ENCODE measurements at regions not wholly inside any gene's neighbourhood (a gene's known extent, or its start where the extent isn't known, plus 50 kb on each side); places are given as distances from the start of the nearest gene placed in this dataset.
A peak's percentile ranks its signal among the peaks of the same experiment; 100 is the strongest.

- no peak for DNase-seq (ENCODE audit: low read depth, low spot score)
These were observed 1356.0 kb upstream of the SEL1L start for GRCh38 chr14:82889701-82890100.

GRCh38 chr14:82896476-82896875, 1362.8 kb upstream of the SEL1L start:
- TF ChIP-seq FOXP2 (optimal IDR thresholded peaks at IDR 0.05; ENCODE audit: control extremely low read depth, extremely low read length, insufficient read depth): no peak
- no peak for TF ChIP-seq EZH2 (IDR thresholded peaks at IDR 0.05)
- TF ChIP-seq POLR2AphosphoS5 (IDR thresholded peaks at IDR 0.05; ENCODE audit: borderline replicate concordance, low read depth, low read length): no peak
- Histone ChIP-seq H3K36me3 (ENCODE audit: insufficient read depth, low read length) (no peaks in the 10 kb centered on the region), H3K9me3 (ENCODE audit: low read depth, low read length) (no peaks in the 10 kb centered on the region), H3K4me3 (no peak overlapping the region), H3K27ac (no peak overlapping the region), H3K9ac (ENCODE audit: insufficient read length) (no peak overlapping the region)
- no peak for DNase-seq (ENCODE audit: low read depth, low spot score)

More at GRCh38 chr14:82889701-82890100, 1356.0 kb upstream of the SEL1L start:
- Histone ChIP-seq H3K9ac (ENCODE audit: insufficient read length) (no peak overlapping the region), H3K4me3 (no peak overlapping the region), H3K36me3 (ENCODE audit: insufficient read depth, low read length) (no peaks in the 10 kb centered on the region), H3K27ac (no peak overlapping the region), H3K9me3 (ENCODE audit: low read depth, low read length) (no peaks in the 10 kb centered on the region)
- no peak for TF ChIP-seq FOXP2 (optimal IDR thresholded peaks at IDR 0.05; ENCODE audit: control extremely low read depth, extremely low read length, insufficient read depth)
- no peak for TF ChIP-seq EZH2 (IDR thresholded peaks at IDR 0.05)
- TF ChIP-seq POLR2AphosphoS5 (IDR thresholded peaks at IDR 0.05; ENCODE audit: borderline replicate concordance, low read depth, low read length): no peak

GRCh38 chr14:82897469-82898308, 1364.0 kb upstream of the SEL1L start:
- H3K9ac ChIP-seq (ENCODE audit: insufficient read length): no peak overlapping the region
- no peaks in the 10 kb centered on the region for H3K9me3 ChIP-seq (ENCODE audit: low read depth, low read length)
- DNase-seq (ENCODE audit: low read depth, low spot score): no peak
- no peak overlapping the region for H3K4me3 ChIP-seq
- TF ChIP-seq EZH2 (IDR thresholded peaks at IDR 0.05) (no peak), POLR2AphosphoS5 (IDR thresholded peaks at IDR 0.05; ENCODE audit: borderline replicate concordance, low read depth, low read length) (no peak), FOXP2 (optimal IDR thresholded peaks at IDR 0.05; ENCODE audit: control extremely low read depth, extremely low read length, insufficient read depth) (no peak)
- no peak overlapping the region for H3K27ac ChIP-seq
- H3K36me3 ChIP-seq (ENCODE audit: insufficient read depth, low read length): no peaks in the 10 kb centered on the region

GRCh38 chr14:82905762-82906161, 1372.1 kb upstream of the SEL1L start:
- DNase-seq (ENCODE audit: low read depth, low spot score): no peak
- no peak overlapping the region for H3K9ac ChIP-seq (ENCODE audit: insufficient read length)
- H3K36me3 ChIP-seq (ENCODE audit: insufficient read depth, low read length): no peaks in the 10 kb centered on the region
- no peaks in the 10 kb centered on the region for H3K9me3 ChIP-seq (ENCODE audit: low read depth, low read length)
- no peak overlapping the region for H3K27ac ChIP-seq
- no peak overlapping the region for H3K4me3 ChIP-seq
- TF ChIP-seq POLR2AphosphoS5 (IDR thresholded peaks at IDR 0.05; ENCODE audit: borderline replicate concordance, low read depth, low read length): no peak

DNA sequence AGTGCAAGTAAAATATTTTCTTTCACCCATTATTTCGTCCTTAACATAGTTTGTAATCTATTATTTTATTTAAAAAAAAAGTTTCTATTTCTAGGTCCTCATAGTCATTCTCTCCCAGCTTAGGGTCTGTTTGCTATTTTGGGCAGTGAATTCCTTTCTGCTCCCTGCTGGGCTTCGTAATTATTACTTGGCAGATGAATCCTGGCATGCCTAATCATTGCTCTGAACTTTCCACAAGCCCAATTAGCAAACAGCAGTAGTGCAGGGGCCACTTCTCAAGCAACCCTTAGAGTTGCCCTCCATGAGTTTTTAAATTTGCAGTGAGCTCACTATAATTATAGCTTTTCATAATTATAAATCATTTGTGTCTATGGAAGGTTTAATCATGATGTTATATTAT, 1378.3 kb upstream of the SEL1L start:
- Histone ChIP-seq H3K36me3 (ENCODE audit: insufficient read depth, low read length) (no peaks in the 10 kb centered on the region), H3K4me3 (peak overlapping the region; percentile 63), H3K9me3 (ENCODE audit: low read depth, low read length) (no peaks in the 10 kb centered on the region), H3K27ac (peak overlapping the region; percentile 84), H3K9ac (ENCODE audit: insufficient read length) (no peak overlapping the region)
- DNase-seq (ENCODE audit: low read depth, low spot score): peak; percentile 3
- TF ChIP-seq FOXP2 (optimal IDR thresholded peaks at IDR 0.05; ENCODE audit: control extremely low read depth, extremely low read length, insufficient read depth) (no peak), EZH2 (IDR thresholded peaks at IDR 0.05) (no peak), POLR2AphosphoS5 (IDR thresholded peaks at IDR 0.05; ENCODE audit: borderline replicate concordance, low read depth, low read length) (no peak)

GRCh38 chr14:82913396-82913795, 1379.7 kb upstream of the SEL1L start:
- H3K9me3 ChIP-seq (ENCODE audit: low read depth, low read length): no peaks in the 10 kb centered on the region
- H3K27ac ChIP-seq: no peak overlapping the region
- no peak for DNase-seq (ENCODE audit: low read depth, low spot score)
- no peaks in the 10 kb centered on the region for H3K36me3 ChIP-seq (ENCODE audit: insufficient read depth, low read length)
- no peak overlapping the region for H3K9ac ChIP-seq (ENCODE audit: insufficient read length)
- no peak overlapping the region for H3K4me3 ChIP-seq
- TF ChIP-seq POLR2AphosphoS5 (IDR thresholded peaks at IDR 0.05; ENCODE audit: borderline replicate concordance, low read depth, low read length): no peak
- TF ChIP-seq FOXP2 (optimal IDR thresholded peaks at IDR 0.05; ENCODE audit: control extremely low read depth, extremely low read length, insufficient read depth): no peak

GRCh38 chr14:82915381-82915780, 1381.7 kb upstream of the SEL1L start:
- Histone ChIP-seq H3K27ac (no peak overlapping the region), H3K4me3 (no peak overlapping the region), H3K36me3 (ENCODE audit: insufficient read depth, low read length) (no peaks in the 10 kb centered on the region), H3K9ac (ENCODE audit: insufficient read length) (no peak overlapping the region), H3K9me3 (ENCODE audit: low read depth, low read length) (no peaks in the 10 kb centered on the region)
- no peak for TF ChIP-seq EZH2 (IDR thresholded peaks at IDR 0.05)
- TF ChIP-seq POLR2AphosphoS5 (IDR thresholded peaks at IDR 0.05; ENCODE audit: borderline replicate concordance, low read depth, low read length): no peak
- TF ChIP-seq FOXP2 (optimal IDR thresholded peaks at IDR 0.05; ENCODE audit: control extremely low read depth, extremely low read length, insufficient read depth): no peak
- no peak for DNase-seq (ENCODE audit: low read depth, low spot score)

DNA sequence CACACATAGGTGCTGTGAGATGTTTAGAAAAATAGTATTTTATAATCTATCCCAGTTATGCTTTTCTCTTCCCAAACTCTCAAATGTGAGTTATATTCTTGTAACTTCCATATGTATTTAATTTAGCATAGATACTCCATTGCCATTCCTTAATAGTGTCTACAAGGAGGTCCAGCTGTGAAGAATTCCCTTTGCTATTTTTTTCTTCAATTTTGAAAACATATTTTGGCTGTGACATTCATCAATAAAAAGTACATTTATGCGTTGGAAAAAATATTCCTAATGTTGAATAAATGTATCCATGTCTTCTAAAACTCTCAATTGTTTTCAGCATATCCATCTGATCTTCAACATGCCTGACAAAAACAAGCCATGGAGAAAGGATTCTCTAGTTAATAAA, 1402.0 kb upstream of the SEL1L start:
- Histone ChIP-seq H3K4me3 (no peak overlapping the region), H3K9me3 (ENCODE audit: low read depth, low read length) (no peaks in the 10 kb centered on the region), H3K36me3 (ENCODE audit: insufficient read depth, low read length) (no peaks in the 10 kb centered on the region), H3K9ac (ENCODE audit: insufficient read length) (no peak overlapping the region), H3K27ac (no peak overlapping the region)
- TF ChIP-seq EZH2 (IDR thresholded peaks at IDR 0.05) (no peak), FOXP2 (optimal IDR thresholded peaks at IDR 0.05; ENCODE audit: control extremely low read depth, extremely low read length, insufficient read depth) (no peak), POLR2AphosphoS5 (IDR thresholded peaks at IDR 0.05; ENCODE audit: borderline replicate concordance, low read depth, low read length) (no peak)
- DNase-seq (ENCODE audit: low read depth, low spot score): no peak

DNA sequence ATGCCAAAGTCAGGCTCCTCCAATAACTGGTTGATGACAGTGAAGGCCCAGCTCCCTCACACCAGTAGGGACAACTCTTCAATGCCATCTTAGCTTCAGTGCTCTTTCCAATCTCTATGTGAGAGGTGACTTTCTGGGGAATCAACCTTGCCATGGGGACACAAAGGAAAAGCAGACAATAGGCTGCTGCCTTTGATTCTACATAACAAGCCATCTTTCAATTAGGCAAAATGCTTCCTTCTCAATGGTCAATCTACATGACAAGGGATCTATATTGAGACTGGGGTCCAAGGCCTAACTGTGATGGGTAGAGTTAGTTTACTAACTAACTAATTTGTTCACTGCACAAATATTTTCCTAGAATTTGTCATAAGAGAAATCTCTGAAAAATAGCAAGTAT, 1417.5 kb upstream of the SEL1L start:
- DNase-seq (ENCODE audit: low read depth, low spot score): no peak
- Histone ChIP-seq H3K4me3 (no peak overlapping the region), H3K27ac (no peak overlapping the region), H3K9ac (ENCODE audit: insufficient read length) (no peak overlapping the region), H3K9me3 (ENCODE audit: low read depth, low read length) (no peaks in the 10 kb centered on the region), H3K36me3 (ENCODE audit: insufficient read depth, low read length) (no peaks in the 10 kb centered on the region)
- TF ChIP-seq EZH2 (IDR thresholded peaks at IDR 0.05): no peak
- TF ChIP-seq FOXP2 (optimal IDR thresholded peaks at IDR 0.05; ENCODE audit: control extremely low read depth, extremely low read length, insufficient read depth): no peak
- no peak for TF ChIP-seq POLR2AphosphoS5 (IDR thresholded peaks at IDR 0.05; ENCODE audit: borderline replicate concordance, low read depth, low read length)
